ENCODE measurements at regions not wholly inside any gene's neighbourhood (a gene's known extent, or its start where the extent isn't known, plus 50 kb on each side); places are given as distances from the start of the nearest gene placed in this dataset.
"Not testable (repeated sequence)": the region's sequence is repeated elsewhere in the genome, so short reads cannot be mapped to it uniquely, and the experiment has no call there.

DNA sequence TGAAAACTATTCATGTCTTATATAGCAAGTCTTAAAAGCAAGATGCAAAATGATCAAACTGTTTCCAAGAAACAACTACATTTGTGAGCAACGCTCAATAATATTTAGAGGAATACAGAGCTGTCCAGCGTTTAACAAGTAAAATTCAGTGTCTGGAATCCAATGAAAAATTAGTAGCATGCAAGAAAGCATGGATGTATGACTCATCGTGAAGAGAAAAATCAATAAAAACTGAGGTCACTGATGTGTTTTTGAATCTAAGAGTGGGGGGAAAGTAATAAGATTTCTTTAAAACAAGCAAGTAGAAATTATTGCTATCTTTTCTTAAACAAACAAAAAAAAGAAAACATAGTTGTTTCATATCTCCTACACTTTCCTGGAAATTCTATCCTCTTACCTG is 600.3 kb upstream of the GOLIM4 start:
- no peaks in the 10 kb centered on the region for H3K36me3 ChIP-seq (ENCODE audit: control insufficient read depth, insufficient read depth, low read length)
- H3K27me3 ChIP-seq (replicated peaks; ENCODE audit: control insufficient read depth, insufficient read depth, low read length) = no peaks in the 10 kb centered on the region
- H3K4me3 ChIP-seq (replicated peaks; ENCODE audit: low read depth, low read length) = no peak overlapping the region
- no peak for TF ChIP-seq CTCF (IDR thresholded peaks at IDR 0.05; ENCODE audit: insufficient read depth, low read length, poor library complexity, severe bottlenecking)
- DNase-seq (ENCODE audit: extremely low read depth, insufficient read length) = no peak

GRCh38 chr3:168693870-168694269 is 598.1 kb upstream of the GOLIM4 start:
- DNase-seq (ENCODE audit: extremely low read depth, insufficient read length) = no peak
- Histone ChIP-seq H3K27me3 (replicated peaks; ENCODE audit: control insufficient read depth, insufficient read depth, low read length) (no peaks in the 10 kb centered on the region), H3K4me3 (replicated peaks; ENCODE audit: low read depth, low read length) (no peak overlapping the region), H3K36me3 (ENCODE audit: control insufficient read depth, insufficient read depth, low read length) (no peaks in the 10 kb centered on the region)
- no peak for TF ChIP-seq CTCF (IDR thresholded peaks at IDR 0.05; ENCODE audit: insufficient read depth, low read length, poor library complexity, severe bottlenecking)

GRCh38 chr3:168688267-168688666 is 592.5 kb upstream of the GOLIM4 start:
- DNase-seq (ENCODE audit: extremely low read depth, insufficient read length) = no peak

DNA sequence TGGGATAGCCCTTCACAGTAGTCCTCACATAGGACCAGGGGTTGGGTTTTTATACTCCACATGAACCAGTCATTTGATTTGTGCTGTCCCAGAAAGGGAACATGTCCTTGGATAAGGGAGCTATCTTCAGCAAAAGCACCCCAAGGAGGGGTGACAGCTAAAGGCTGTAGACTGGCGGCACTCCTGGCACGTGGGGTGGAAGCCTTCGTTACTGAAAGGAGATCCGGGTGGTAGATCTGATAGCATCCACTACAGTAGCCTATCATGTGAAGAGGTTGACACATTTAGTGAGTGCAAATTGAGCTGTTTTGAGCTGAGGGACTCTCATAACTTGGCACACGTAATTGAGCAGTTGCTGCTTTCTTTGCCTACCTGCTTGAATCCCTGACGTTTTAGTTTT is 588.8 kb upstream of the GOLIM4 start:
- no peaks in the 10 kb centered on the region for H3K36me3 ChIP-seq (ENCODE audit: control insufficient read depth, insufficient read depth, low read length)
- DNase-seq (ENCODE audit: extremely low read depth, insufficient read length) = no peak
- no peak for TF ChIP-seq CTCF (IDR thresholded peaks at IDR 0.05; ENCODE audit: insufficient read depth, low read length, poor library complexity, severe bottlenecking)
- no peaks in the 10 kb centered on the region for H3K27me3 ChIP-seq (replicated peaks; ENCODE audit: control insufficient read depth, insufficient read depth, low read length)
- H3K4me3 ChIP-seq (replicated peaks; ENCODE audit: low read depth, low read length) = no peak overlapping the region

More at GRCh38 chr3:168688267-168688666, 592.5 kb upstream of the GOLIM4 start:
- no peaks in the 10 kb centered on the region for H3K27me3 ChIP-seq (replicated peaks; ENCODE audit: control insufficient read depth, insufficient read depth, low read length)
- TF ChIP-seq CTCF (IDR thresholded peaks at IDR 0.05; ENCODE audit: insufficient read depth, low read length, poor library complexity, severe bottlenecking) = no peak
- H3K4me3 ChIP-seq (replicated peaks; ENCODE audit: low read depth, low read length) = no peak overlapping the region
- H3K36me3 ChIP-seq (ENCODE audit: control insufficient read depth, insufficient read depth, low read length) = no peaks in the 10 kb centered on the region

- Histone ChIP-seq H3K36me3 (ENCODE audit: control insufficient read depth, insufficient read depth, low read length) (no peaks in the 10 kb centered on the region), H3K4me3 (replicated peaks; ENCODE audit: low read depth, low read length) (no peak overlapping the region), H3K27me3 (replicated peaks; ENCODE audit: control insufficient read depth, insufficient read depth, low read length) (no peaks in the 10 kb centered on the region)
- TF ChIP-seq CTCF (IDR thresholded peaks at IDR 0.05; ENCODE audit: insufficient read depth, low read length, poor library complexity, severe bottlenecking) = no peak
- DNase-seq (ENCODE audit: extremely low read depth, insufficient read length) = no peak
Observed at GRCh38 chr3:168678730-168679129, 583.0 kb upstream of the GOLIM4 start.

- Histone ChIP-seq H3K4me3 (replicated peaks; ENCODE audit: low read depth, low read length) (no peak overlapping the region), H3K36me3 (ENCODE audit: control insufficient read depth, insufficient read depth, low read length) (no peaks in the 10 kb centered on the region), H3K27me3 (replicated peaks; ENCODE audit: control insufficient read depth, insufficient read depth, low read length) (no peaks in the 10 kb centered on the region)
- TF ChIP-seq CTCF (IDR thresholded peaks at IDR 0.05; ENCODE audit: insufficient read depth, low read length, poor library complexity, severe bottlenecking) = no peak
- no peak for DNase-seq (ENCODE audit: extremely low read depth, insufficient read length)
Observed at GRCh38 chr3:168671091-168671490, 575.4 kb upstream of the GOLIM4 start.

DNA sequence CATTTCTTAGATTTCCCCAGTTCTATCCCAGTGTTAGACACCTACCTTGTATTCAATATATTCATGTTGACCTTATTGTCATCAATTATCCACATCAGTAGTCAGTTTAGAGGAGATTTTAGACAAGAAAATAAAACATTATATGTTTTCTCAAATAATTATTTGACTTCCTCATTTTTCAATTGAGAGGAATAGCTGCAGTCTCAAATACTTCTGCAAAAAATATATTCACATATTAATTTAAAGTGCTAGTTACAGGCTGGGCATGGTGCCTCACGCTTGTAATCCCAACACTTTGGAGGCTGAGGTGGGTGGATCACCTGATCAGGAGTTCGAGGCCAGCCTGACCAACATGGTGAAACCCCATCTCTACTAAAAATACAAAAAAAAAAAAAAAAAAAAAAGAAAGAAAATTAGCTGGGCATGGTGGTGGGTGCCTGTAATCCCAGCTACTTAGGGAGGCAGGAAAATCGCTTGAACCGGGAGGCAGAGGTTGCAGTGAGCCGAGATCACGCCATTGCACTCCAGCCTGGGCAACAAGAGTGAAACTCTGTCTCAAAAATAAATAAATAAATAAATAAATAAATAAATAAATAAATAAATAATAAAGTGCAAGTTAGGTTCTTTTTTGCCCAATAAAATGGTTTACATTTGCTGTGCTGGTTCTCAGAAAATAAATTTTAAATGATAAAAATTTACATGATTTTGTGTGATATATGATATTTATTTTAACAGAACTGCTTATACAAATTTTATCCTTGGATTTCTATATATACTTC is 565.3 kb upstream of the GOLIM4 start:
- H3K4me3 ChIP-seq (replicated peaks; ENCODE audit: low read depth, low read length); DNase-seq (ENCODE audit: extremely low read depth, insufficient read length); H3K36me3 ChIP-seq (ENCODE audit: control insufficient read depth, insufficient read depth, low read length); H3K27me3 ChIP-seq (replicated peaks; ENCODE audit: control insufficient read depth, insufficient read depth, low read length): not testable (repeated sequence)

Data from GM06990 (cell line).